Colonic mucosa (tissue), 4 donors: ENCODE measurements at regions not wholly inside any gene's neighbourhood (a gene's known extent, or its start where the extent isn't known, plus 50 kb on each side); places are given as distances from the start of the nearest gene placed in this dataset.

Experiments
- DNase-seq: peaks from one replicate; pipeline ENCODE4 v3.0.0-alpha.2; 2020
- H3K27ac ChIP-seq: fragments of 200-600 bp; one replicate; pipeline ENCODE4 v1.8.0; 2021
- H3K27me3 ChIP-seq: fragments of 200-600 bp; one replicate; pipeline ENCODE4 v1.8.0; 2021
- H3K36me3 ChIP-seq: fragments of 200-600 bp; one replicate; pipeline ENCODE4 v1.8.0; 2021
- H3K4me1 ChIP-seq: fragments of 200-600 bp; one replicate; pipeline ENCODE4 v1.8.0; 2021; ENCODE audit warnings: mild to moderate bottlenecking
- H3K4me3 ChIP-seq: fragments of 200-600 bp; one replicate; pipeline ENCODE4 v1.8.0; 2021
- H3K9ac ChIP-seq, 2 donors: one replicate each; pipeline ENCODE4 v1.7.0; 2013; ENCODE audit warnings: control low read depth in 2 of 2, low read depth in 2 of 2, low read length in 2 of 2
- H3K9me3 ChIP-seq: fragments of 200-600 bp; one replicate; pipeline ENCODE4 v1.8.0; 2021
- intact Hi-C: fragments of 100-400 bp; cut with DNase I; formaldehyde crosslinking; loops from one replicate; pipeline ENCODE4 v1.14.1; 2022
- TF ChIP-seq, protein P1 (sequence below): fragments of 200-600 bp; IDR thresholded peaks from one replicate; pipeline ENCODE4 v1.8.0; 2022; ENCODE audit warnings: antibody characterized with exemption, mild to moderate bottlenecking
- donor health status: healthy.
- donor health status: DM: no; HTN: no; CAD: no.
- donor health status: DM: no; HTN: no; CAD: no.

DNA sequence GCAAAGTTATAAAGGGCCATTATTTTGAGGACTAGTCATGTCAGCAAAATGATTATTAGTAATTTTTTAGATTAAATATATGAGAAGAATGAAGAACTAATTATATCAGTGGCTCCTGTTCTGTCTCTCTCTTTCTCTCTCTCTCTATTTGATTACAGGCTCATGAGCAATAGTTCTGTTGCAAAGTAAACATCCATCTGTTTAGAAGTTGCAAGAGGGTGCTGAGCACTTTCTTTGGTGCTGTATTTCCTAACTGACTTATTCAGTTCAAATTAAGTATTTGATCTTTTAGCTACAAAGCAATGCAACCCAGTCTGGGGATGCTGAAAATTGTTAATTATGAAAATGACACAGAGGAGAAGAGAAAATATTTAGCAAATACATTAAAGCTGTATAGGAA lies 408.1 kb upstream of the UBE2E3 start:
- TF ChIP-seq, protein P1, sequence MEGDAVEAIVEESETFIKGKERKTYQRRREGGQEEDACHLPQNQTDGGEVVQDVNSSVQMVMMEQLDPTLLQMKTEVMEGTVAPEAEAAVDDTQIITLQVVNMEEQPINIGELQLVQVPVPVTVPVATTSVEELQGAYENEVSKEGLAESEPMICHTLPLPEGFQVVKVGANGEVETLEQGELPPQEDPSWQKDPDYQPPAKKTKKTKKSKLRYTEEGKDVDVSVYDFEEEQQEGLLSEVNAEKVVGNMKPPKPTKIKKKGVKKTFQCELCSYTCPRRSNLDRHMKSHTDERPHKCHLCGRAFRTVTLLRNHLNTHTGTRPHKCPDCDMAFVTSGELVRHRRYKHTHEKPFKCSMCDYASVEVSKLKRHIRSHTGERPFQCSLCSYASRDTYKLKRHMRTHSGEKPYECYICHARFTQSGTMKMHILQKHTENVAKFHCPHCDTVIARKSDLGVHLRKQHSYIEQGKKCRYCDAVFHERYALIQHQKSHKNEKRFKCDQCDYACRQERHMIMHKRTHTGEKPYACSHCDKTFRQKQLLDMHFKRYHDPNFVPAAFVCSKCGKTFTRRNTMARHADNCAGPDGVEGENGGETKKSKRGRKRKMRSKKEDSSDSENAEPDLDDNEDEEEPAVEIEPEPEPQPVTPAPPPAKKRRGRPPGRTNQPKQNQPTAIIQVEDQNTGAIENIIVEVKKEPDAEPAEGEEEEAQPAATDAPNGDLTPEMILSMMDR = no peak
- no peaks in the 10 kb centered on the region for H3K4me1 ChIP-seq
- intact Hi-C loops = no loop called here

DNA sequence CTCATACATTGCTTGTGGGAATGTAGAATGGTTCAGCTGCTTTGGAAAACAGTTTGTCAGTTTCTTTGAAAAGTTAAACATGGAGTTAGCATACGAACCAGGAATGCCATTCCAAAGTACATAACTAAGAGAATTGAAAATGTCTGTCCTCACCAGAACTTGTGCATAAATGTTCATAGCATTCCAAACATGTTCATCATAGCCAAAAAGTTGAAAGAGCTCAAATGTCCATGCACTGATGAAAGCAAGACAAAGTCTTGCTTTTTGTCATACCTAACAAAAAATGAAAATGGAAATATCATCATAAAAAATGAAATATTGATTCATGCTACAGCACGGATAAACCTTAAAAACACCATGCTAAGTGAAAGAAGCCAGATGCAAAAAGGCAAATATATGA lies 408.8 kb upstream of the UBE2E3 start:
- Histone ChIP-seq H3K27ac (no peak overlapping the region), H3K9ac (no peak overlapping the region), H3K27me3 (no peaks in the 10 kb centered on the region), H3K9me3 (no peaks in the 10 kb centered on the region), H3K4me3 (no peak overlapping the region), H3K4me1 (no peaks in the 10 kb centered on the region), H3K36me3 (no peaks in the 10 kb centered on the region)
- TF ChIP-seq, protein P1 = no peak
- DNase-seq = no peak
- intact Hi-C loops = no loop called here

More for the DNA sequence above, 408.1 kb upstream of the UBE2E3 start:
- Histone ChIP-seq H3K9ac (no peak overlapping the region), H3K4me3 (no peak overlapping the region), H3K9me3 (no peaks in the 10 kb centered on the region), H3K27me3 (no peaks in the 10 kb centered on the region), H3K36me3 (no peaks in the 10 kb centered on the region), H3K27ac (no peak overlapping the region)
- no peak for DNase-seq

DNA sequence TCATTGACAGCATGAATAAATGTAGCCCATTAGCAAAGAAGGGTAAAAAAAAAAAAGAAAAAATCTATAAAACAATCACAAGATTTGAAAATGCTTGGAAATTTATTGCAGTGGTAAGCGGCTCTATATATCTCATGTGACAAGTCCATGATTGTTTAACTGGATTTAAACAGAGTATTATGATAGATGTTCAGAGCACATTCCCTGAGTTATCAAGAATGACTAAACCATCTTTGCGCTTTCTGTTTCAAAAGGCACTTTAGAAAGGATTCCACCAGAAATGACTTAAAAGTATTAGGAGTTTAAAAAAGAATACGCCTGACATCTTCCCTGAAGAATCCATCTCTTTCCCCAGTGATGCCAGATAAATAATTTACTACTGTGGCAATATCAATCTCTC lies 409.5 kb upstream of the UBE2E3 start:
- no peaks in the 10 kb centered on the region for H3K9me3 ChIP-seq
- H3K27me3 ChIP-seq = no peaks in the 10 kb centered on the region
- H3K4me3 ChIP-seq = no peak overlapping the region
- no peaks in the 10 kb centered on the region for H3K36me3 ChIP-seq
- no peak overlapping the region for H3K27ac ChIP-seq
- H3K9ac ChIP-seq = no peak overlapping the region
- DNase-seq = no peak
- no peaks in the 10 kb centered on the region for H3K4me1 ChIP-seq
- TF ChIP-seq, protein P1 = no peak
- intact Hi-C loops = no loop called here

DNA sequence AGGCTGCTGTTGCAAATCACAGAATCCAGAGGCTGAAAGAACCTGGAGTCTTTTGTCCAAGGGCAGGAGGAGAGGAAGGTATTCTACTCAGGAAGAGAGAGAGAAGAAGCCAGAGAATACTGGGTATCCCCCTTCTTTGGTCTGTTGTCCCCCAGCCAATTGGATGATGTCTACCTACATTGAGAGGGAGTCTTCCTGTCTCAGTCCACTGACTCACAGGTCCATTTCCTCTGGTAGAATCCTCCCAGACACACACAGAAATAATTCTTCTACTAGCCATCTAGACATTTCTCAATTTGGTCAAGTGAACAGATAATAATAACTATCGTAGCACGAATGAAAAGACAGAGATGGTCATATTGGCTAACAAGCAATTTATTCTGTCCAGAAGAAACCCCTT lies 416.4 kb upstream of the UBE2E3 start:
- Histone ChIP-seq H3K27me3 (no peaks in the 10 kb centered on the region), H3K4me1 (no peaks in the 10 kb centered on the region), H3K4me3 (no peak overlapping the region), H3K36me3 (no peaks in the 10 kb centered on the region), H3K9ac (no peak overlapping the region), H3K9me3 (no peaks in the 10 kb centered on the region), H3K27ac (no peak overlapping the region)
- intact Hi-C loops = no loop called here
- no peak for DNase-seq
- TF ChIP-seq, protein P1 = no peak

DNA sequence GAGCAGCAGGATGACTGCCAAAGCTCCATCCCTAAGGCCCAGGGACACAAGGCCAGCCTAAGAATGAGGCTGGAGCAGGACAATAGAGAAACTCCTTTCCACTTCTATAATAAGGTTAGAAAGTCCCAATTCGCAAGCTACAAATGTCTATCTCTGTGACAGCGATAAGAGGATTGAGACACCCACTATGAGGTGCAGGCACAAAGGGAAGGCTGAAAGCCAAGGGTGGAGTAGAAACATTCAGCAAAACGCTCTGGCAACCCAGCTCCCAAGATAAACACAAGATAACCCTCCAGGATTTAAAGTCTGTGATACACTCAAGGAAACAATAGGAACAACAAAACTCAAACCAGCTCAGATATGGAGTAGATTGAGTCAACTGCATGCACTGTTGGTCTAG lies 418.0 kb upstream of the UBE2E3 start:
- TF ChIP-seq, protein P1 = no peak
- Histone ChIP-seq H3K4me3 (no peak overlapping the region), H3K27me3 (no peaks in the 10 kb centered on the region), H3K27ac (no peak overlapping the region), H3K4me1 (no peaks in the 10 kb centered on the region), H3K36me3 (no peaks in the 10 kb centered on the region), H3K9me3 (no peaks in the 10 kb centered on the region), H3K9ac (no peak overlapping the region)
- intact Hi-C loops = no loop called here
- DNase-seq = peak; percentile 31

DNA sequence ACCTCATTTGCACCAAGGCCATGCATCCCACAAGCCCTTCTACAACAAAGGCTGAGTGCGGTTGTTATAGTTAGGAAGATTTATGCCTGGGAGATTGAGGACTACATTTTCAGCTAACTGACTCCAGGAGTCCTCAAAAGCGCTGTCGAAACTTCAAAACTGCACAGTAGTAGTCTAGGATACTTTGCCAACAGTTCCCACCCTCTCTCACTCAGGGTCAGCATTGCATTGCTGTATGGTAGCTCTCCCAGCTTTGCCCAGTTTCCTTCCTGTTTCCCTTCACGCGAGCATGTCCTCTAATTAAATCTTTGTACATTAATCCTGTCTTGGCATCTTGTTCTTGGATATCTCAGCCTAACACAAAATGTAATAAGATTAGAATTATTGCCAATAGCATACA lies 420.6 kb upstream of the UBE2E3 start:
- Histone ChIP-seq H3K27ac (no peak overlapping the region), H3K9me3 (no peaks in the 10 kb centered on the region), H3K36me3 (no peaks in the 10 kb centered on the region), H3K9ac (no peak overlapping the region), H3K4me3 (no peak overlapping the region), H3K4me1 (no peaks in the 10 kb centered on the region), H3K27me3 (no peaks in the 10 kb centered on the region)
- intact Hi-C loops = no loop called here
- TF ChIP-seq, protein P1 = no peak
- no peak for DNase-seq
